Subcutaneous abdominal adipose tissue (tissue), 5 donors: ENCODE measurements at regions not wholly inside any gene's neighbourhood (a gene's known extent, or its start where the extent isn't known, plus 50 kb on each side); places are given as distances from the start of the nearest gene placed in this dataset.
"Not testable (repeated sequence)": the region's sequence is repeated elsewhere in the genome, so short reads cannot be mapped to it uniquely, and the experiment has no call there.

Experiments used
- H3K27ac ChIP-seq: one replicate; pipeline ENCODE4 v1.7.0; 2013; ENCODE audit warnings: low read depth, mild to moderate bottlenecking, inconsistent platforms, low read length, moderate library complexity
- H3K27me3 ChIP-seq, 5 donors: one replicate each; pipeline ENCODE4 v1.7.0; 2013; ENCODE audit warnings: low read length in 5 of 5, inconsistent platforms in 1 of 5; ENCODE audit not compliant: control insufficient read depth in 5 of 5, insufficient read depth in 4 of 5
- H3K36me3 ChIP-seq, 5 donors: one replicate each; pipeline ENCODE4 v1.7.0; 2013; ENCODE audit warnings: low read length in 5 of 5; ENCODE audit not compliant: control insufficient read depth in 5 of 5, insufficient read depth in 5 of 5
- H3K4me1 ChIP-seq, 5 donors: one replicate each; pipeline ENCODE4 v1.7.0; 2013; ENCODE audit warnings: low read length in 5 of 5, mild to moderate bottlenecking in 3 of 5, moderate library complexity in 1 of 5; ENCODE audit not compliant: control insufficient read depth in 5 of 5, insufficient read depth in 5 of 5
- H3K4me3 ChIP-seq, 5 donors: one replicate each; pipeline ENCODE4 v1.7.0; 2013; ENCODE audit warnings: low read length in 5 of 5, low read depth in 1 of 5
- H3K9ac ChIP-seq, 5 donors: one replicate each; pipeline ENCODE4 v1.7.0; 2013; ENCODE audit warnings: low read length in 5 of 5, mild to moderate bottlenecking in 4 of 5, moderate library complexity in 3 of 5
- H3K9me3 ChIP-seq, 5 donors: one replicate each; pipeline ENCODE4 v1.7.0; 2013; ENCODE audit warnings: low read length in 5 of 5; ENCODE audit not compliant: control insufficient read depth in 5 of 5
- donor health status: healthy.
- donor health status: healthy.
- donor health status: healthy.
- donor health status: healthy.
- donor health status: healthy.

GRCh38 chr7:83267141-83267631 lies 104.5 kb upstream of the PCLO start:
- Histone ChIP-seq H3K9me3 (no peaks in the 10 kb centered on the region), H3K27me3 (no peaks in the 10 kb centered on the region), H3K4me3 (no peak overlapping the region), H3K4me1 (peaks cover 0 to 12% (median 0%) of the 10 kb centered on the region in 5 donors), H3K36me3 (no peaks in the 10 kb centered on the region), H3K27ac (no peak overlapping the region), H3K9ac (no peak overlapping the region)

- not testable (repeated sequence) for H3K4me3 ChIP-seq, H3K9me3 ChIP-seq, H3K9ac ChIP-seq, H3K27me3 ChIP-seq, H3K27ac ChIP-seq, H3K36me3 ChIP-seq
- peaks cover 0 to 12% (median 0%) of the 10 kb centered on the region in 5 donors for H3K4me1 ChIP-seq
Measured at GRCh38 chr7:83263442-83264034, 100.9 kb upstream of the PCLO start.

GRCh38 chr7:83259064-83259463 lies 96.4 kb upstream of the PCLO start:
- Histone ChIP-seq H3K4me1 (peaks cover 0 to 7% (median 0%) of the 10 kb centered on the region in 5 donors), H3K27me3 (no peaks in the 10 kb centered on the region), H3K9ac (no peak overlapping the region), H3K27ac (no peak overlapping the region), H3K4me3 (no peak overlapping the region), H3K36me3 (no peaks in the 10 kb centered on the region), H3K9me3 (no peaks in the 10 kb centered on the region)

- H3K9ac ChIP-seq, result no peak overlapping the region
- H3K9me3 ChIP-seq, result no peaks in the 10 kb centered on the region
- H3K27me3 ChIP-seq, result no peaks in the 10 kb centered on the region
- H3K27ac ChIP-seq, result no peak overlapping the region
- H3K4me3 ChIP-seq, result no peak overlapping the region
- no peaks in the 10 kb centered on the region for H3K36me3 ChIP-seq
- H3K4me1 ChIP-seq, result no peaks in the 10 kb centered on the region
Measured at GRCh38 chr7:83248000-83248399, 85.3 kb upstream of the PCLO start.

- not testable (repeated sequence) for H3K9me3 ChIP-seq, H3K27ac ChIP-seq, H3K36me3 ChIP-seq, H3K9ac ChIP-seq, H3K27me3 ChIP-seq
- Histone ChIP-seq H3K4me1 (peaks cover 0 to 16% (median 4%) of the 10 kb centered on the region in 5 donors), H3K4me3 (peak overlapping the region in 1 of 5 donors; percentile 22)
Measured at GRCh38 chr7:83219231-83219630, 56.5 kb upstream of the PCLO start.

- Histone ChIP-seq H3K9ac (no peak overlapping the region), H3K4me1 (peaks cover 0 to 9% (median 5%) of the 10 kb centered on the region in 5 donors), H3K27me3 (no peaks in the 10 kb centered on the region), H3K27ac (no peak overlapping the region), H3K9me3 (no peaks in the 10 kb centered on the region), H3K4me3 (no peak overlapping the region), H3K36me3 (no peaks in the 10 kb centered on the region)
Measured at GRCh38 chr7:83212883-83213282, 50.2 kb upstream of the PCLO start.
